HG02885 (cell line): ENCODE measurements at regions not wholly inside any gene's neighbourhood (a gene's known extent, or its start where the extent isn't known, plus 50 kb on each side); places are given as distances from the start of the nearest gene placed in this dataset.

Experiments
- ATAC-seq: cut with Tn5 transposase; IDR thresholded peaks from one replicate; pipeline ENCODE4 v1.9.1; 2021; ENCODE audit warnings: mild to moderate bottlenecking; ENCODE audit not compliant: unreplicated experiment, poor library complexity

- ATAC-seq, result no peak
These were observed 159.6 kb upstream of the ZNF217 start for GRCh38 chr20:53752971-53753879.

DNA sequence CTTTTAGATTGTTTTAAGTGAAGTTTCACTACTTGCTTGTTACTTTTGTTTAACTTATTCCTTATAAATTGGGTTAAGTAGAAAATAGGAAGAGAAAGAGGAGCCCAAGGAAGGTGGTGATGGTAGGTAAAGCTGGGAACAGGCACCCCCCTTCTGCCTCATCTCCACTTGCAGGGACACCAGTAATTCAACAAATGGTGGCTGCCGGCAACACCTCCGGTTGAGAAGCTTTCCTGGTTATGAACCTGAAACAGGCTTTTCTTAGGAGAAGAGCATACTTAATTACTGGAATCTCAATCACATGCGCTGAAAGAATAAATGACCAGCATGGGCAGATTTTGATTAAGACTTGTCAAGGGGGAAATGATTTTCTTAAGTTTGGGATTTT is 158.9 kb upstream of the ZNF217 start:
- no peak for ATAC-seq

- ATAC-seq, result no peak
These were observed 158.1 kb upstream of the ZNF217 start for GRCh38 chr20:53751620-53752318.

GRCh38 chr20:53750827-53751619 is 157.4 kb upstream of the ZNF217 start:
- ATAC-seq, result peak; percentile 83

DNA sequence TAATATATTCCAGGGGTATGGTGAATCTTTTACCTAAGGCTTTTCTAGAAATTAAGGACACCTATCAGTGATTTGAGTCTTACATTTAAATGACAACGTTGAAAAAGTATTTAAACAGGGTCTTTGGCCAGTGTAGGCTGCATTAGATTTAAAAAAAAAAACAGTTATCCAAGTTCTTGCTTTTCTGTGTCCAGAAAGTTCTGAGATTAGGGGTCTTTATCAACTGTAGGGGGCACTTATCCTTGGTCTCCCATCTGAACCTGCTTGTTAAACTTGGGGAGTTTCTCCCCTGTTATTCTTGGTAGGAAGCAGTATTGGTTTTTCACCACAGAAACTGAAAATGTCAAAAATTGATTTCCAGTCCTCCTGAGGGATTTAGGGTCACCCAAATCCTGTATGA is 155.9 kb upstream of the ZNF217 start:
- ATAC-seq, result no peak

- no peak for ATAC-seq
These were observed 155.3 kb upstream of the ZNF217 start for GRCh38 chr20:53748821-53749421.

- no peak for ATAC-seq
These were observed 154.5 kb upstream of the ZNF217 start for GRCh38 chr20:53748176-53748575.

DNA sequence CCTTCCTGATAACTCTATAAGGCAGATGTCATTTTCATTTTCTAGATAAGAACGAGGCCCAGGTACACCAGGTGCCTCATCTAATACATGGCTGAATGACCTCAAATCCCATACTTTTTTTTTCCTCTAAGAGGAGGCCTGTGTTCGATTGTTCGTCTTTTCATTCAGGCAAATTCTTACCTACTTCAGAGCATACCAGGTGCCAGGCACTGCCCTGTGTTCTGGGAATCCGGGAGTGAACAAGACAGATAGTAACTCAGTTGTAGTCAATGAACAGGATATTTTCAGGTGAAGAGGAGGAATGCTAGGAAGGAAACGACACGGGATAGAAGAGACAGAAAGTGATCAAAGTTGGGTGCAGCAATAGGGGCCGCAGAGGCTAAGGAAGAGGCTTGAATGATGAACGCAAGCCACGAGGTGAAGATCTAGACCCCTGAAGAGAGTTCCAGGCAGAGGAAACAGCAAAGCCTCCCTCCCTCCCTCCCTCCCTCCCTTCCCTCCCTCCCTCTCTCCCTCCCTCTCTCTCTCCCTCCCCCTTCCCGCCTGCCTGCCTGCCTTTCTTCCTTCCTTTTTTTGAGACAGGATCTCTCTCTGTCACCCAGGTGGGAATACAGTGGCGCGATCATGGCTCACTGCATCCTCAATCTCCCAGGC is 150.1 kb upstream of the ZNF217 start:
- no peak for ATAC-seq

- no peak for ATAC-seq
These were observed 149.0 kb upstream of the ZNF217 start for GRCh38 chr20:53742685-53743081.

GRCh38 chr20:53741726-53742028 is 148.0 kb upstream of the ZNF217 start:
- ATAC-seq, result no peak

DNA sequence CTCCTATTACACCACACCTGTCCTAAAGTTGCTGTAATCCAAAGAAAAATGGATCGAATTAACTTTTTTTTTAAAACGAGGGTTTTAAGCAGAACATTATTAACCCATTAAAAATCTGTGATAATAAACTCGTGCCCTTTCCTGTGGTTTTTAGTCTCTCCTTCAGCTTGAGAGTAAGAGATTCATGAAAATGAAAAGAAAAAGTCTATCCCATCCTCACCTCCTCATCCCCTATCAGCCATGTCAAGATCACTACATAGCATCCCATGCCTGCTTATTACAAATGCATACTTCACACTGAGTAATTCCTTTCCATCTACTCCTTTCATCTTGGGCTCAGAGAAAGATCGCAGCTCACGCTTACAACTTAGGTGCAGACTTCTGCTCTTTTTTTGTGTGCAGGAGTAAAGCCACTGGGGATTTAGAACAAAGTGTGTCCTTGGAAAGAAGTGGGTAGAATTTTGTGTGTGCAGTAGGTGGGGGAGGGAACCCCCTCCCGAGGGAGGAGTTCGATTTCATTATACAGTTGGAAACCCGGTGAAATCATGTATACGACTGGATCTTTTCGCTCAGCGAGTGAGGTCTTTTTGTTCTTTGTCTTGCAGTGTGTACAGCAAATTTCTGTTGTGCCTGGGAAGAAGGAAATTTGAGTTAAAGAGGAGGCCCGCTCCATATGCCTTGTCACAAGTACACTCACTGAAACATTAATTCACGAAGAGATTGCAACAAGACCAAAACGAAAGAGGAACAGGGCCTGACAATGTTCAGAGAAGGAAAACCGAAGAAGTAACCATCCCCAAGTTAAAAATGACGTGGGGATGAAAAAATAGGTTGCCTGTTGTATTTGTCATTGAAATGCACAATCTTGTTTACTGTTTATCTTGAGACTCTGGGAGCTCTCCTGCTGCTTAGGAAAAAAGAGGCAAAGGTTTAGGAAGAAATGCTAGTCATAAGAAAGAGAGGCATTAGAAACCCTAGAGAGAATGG is 146.5 kb upstream of the ZNF217 start:
- peak; percentile 47 for ATAC-seq

DNA sequence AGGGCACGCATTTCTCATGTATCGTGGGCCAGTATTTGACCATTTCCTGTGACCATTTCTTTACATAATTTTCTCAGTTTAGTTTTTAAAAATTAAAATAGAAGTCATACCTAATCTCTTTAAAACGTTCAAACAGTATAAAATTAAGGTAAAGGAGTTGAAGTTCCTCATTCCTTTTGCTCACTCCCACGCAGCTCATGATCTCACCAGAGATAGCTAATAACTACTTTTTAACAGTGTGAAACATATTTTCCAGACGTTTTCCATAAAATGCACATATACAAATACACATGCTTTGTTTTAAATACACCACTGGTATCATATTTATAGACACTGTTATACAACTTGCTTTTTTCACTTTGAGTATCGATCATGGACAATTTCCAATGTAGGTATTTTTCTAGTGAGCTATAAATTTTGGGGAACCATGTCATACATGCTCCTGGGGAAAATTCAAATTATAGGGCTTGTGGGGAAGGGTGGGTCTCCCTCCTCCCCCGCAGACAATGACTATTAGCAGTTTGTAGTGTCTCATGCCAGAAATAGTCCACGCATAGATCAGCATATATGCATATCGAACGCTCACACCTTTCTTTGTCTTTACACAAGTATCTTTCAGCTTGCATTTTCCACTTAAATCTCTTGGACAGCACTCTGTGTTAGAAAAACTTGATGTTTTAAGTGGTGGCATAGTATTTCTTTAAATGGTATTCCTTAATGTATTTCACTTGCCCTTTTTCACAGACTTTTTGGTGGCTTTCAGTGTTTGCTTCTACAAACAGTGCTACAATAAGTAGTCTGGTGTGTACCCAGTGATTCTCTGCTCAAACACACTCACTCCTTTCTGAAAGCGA is 145.5 kb upstream of the ZNF217 start:
- peak; percentile 41 for ATAC-seq

DNA sequence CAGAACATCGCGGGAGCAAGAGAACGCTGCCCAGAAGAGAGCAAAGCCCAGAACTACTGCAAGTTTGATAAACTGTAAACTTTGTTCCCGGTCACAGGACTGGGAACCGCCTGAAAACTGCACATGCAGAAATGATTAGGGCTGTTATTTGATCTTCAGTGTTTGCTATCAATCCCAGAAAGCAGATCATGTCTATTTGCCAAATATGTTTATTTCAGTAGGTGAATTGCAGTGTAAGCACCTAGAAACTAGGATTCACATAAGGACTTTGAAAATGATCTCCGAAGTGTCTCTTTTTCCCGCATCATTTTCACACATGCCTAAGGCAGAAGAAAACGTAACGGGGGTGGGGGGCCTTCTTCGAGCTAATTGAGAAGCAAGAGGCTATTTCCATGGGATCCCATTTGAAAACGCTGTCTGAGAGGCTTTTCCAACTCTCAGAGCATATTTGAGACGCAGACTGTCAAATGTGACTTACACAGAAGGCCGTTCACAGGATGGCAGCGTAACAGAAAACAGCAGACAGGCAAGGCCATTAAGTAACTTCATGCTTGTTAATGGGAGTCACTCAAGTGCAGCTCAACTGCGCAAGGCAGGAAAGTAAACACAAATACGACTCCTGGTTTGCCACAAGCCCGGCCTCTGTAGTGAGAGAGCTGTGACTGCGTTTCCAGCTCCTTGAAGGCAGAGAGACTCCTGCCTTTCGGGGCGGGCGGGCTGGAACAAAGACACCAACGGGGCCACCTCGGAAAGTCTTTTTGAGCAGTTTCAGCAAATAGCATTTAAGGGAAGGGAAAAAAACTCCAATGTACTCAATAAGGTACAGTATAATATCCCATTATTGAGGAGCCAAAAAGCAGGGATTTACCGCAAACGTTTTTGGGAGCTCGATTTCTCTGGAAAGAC is 144.7 kb upstream of the ZNF217 start:
- no peak for ATAC-seq

DNA sequence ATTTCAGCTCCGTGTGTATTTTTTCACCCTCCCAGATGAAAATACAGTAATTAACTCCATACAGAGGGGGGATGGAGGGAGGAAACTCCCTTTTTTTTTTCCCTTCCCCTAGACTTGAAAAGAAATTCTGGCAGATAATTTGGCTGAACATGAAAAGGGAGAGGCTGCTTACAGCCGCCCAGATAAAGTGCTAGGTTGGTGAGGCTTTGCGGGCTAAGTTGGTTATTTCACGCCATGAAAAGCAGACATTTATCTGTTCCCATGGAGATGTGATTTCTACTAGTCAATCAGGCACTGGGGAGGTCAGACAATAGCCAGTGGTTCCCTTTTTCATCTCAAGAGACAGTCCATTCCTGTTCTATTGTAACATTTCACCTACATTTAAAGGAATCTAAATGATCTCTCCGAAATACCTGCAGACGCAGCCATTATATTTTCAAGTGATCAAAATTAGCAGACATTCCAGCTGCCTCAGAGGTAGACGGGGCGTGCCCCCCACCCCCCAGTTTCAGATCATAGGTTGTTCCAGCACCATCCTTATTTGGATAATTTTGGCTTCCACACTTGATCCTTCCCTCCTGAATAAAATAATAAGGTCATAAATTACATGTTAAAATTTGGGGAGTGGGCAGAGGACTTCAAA is 143.9 kb upstream of the ZNF217 start:
- ATAC-seq, result no peak

DNA sequence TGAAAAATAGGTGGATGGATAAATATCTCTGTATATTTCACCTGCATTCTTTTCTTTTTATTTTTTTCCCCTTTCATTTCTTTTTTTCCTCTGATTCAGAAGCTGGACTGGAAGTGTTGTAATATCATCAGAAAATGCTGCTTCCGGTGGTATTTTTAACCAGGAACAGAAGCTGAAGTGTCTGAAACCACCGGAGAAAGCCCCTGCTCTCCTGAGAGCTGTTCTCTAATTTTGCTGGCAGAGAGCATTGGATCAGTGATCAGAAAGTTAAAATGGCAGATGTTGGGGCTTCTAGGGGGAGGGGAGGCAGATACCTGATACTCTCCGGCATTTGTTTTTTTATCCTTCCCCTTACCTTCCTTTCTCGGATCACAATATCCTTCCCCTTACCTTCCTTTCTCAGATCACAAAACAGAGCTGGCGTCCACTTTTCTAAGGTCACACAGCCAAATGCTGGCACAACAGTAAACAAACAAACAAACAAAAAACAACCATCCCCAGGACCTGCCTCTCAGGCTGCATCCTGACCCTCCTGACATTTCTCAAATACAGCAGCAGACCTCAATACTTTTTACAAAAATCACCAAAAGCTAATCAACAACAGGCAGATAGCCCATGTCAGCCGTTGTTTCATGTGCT is 143.2 kb upstream of the ZNF217 start:
- peak; percentile 27 for ATAC-seq

DNA sequence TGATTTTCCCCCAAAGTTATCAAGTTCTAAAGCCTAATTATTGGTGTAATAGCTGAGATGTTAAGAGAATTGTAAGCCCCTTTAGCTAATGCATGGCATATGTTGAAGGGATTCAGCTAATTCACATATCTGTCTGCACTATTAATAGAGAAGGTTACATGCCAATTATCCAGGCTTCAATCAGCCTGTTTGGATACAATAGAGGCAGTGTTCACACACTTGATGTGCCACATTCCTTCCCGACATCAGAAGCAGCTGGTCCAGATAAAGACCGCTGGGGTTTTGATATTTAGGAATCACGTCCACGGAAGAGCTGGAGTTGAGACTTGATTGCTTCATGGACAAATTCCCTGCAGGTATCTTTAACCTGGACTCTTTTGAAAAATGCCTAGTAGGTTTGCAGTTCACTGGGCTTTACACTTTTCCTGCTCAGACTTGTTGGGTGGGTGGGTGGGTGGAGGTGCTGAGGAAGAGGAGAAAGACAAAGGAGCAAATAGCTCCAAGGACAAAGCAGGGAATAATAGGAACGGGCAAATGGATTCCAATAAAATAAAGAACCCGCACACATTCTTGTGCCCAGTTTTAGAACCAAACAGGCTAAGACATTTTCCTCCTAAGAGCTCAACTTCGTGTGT is 142.6 kb upstream of the ZNF217 start:
- ATAC-seq, result no peak
